ENCODE measurements at regions not wholly inside any gene's neighbourhood (a gene's known extent, or its start where the extent isn't known, plus 50 kb on each side); places are given as distances from the start of the nearest gene placed in this dataset.

DNA sequence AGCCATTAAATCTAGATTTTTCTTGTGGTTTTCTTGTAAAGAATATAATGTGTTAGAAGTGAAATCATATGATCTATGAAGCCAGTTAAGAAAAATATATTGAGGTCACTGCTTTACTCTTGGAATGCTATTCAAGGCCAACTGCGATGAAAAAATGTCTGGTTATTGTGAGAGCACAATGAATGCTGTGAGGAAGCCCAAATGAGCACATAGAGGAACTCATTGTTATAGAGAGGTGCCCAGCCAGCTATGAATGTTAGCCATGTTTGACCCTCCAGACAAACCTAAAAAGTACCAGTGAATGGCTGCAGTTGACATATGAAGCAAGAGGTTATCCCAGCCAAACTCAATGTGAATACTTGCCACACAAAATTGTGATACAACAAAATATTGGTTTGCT is 359.8 kb upstream of the FAM174A start:
- no peaks in the 10 kb centered on the region for H3K36me3 ChIP-seq (replicated peaks; ENCODE audit: insufficient read depth, low read length)
- no peak overlapping the region for H3K9ac ChIP-seq (ENCODE audit: low read length)
- H3K9me3 ChIP-seq (replicated peaks; ENCODE audit: insufficient read depth, low read length), result no peaks in the 10 kb centered on the region
- no peaks in the 10 kb centered on the region for H3F3A ChIP-seq (ENCODE audit: insufficient read depth, low read length)
- H3K9me2 ChIP-seq (replicated peaks; ENCODE audit: insufficient read depth, low read length), result no peaks in the 10 kb centered on the region
- no peak overlapping the region for H3K4me2 ChIP-seq (ENCODE audit: low read depth, low read length)
- no peak for TF ChIP-seq EZH2 (optimal IDR thresholded peaks at IDR 0.05; ENCODE audit: low read depth, low read length)
- TF ChIP-seq, protein P1, sequence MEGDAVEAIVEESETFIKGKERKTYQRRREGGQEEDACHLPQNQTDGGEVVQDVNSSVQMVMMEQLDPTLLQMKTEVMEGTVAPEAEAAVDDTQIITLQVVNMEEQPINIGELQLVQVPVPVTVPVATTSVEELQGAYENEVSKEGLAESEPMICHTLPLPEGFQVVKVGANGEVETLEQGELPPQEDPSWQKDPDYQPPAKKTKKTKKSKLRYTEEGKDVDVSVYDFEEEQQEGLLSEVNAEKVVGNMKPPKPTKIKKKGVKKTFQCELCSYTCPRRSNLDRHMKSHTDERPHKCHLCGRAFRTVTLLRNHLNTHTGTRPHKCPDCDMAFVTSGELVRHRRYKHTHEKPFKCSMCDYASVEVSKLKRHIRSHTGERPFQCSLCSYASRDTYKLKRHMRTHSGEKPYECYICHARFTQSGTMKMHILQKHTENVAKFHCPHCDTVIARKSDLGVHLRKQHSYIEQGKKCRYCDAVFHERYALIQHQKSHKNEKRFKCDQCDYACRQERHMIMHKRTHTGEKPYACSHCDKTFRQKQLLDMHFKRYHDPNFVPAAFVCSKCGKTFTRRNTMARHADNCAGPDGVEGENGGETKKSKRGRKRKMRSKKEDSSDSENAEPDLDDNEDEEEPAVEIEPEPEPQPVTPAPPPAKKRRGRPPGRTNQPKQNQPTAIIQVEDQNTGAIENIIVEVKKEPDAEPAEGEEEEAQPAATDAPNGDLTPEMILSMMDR (IDR thresholded peaks at IDR 0.05; ENCODE audit: low read length), result no peak
- no peak for TF ChIP-seq EZH2phosphoT487 (IDR thresholded peaks at IDR 0.05; ENCODE audit: low read length)
- H3K27ac ChIP-seq (ENCODE audit: low read length), result no peak overlapping the region
- H3K27me3 ChIP-seq (replicated peaks; ENCODE audit: insufficient read depth, low read length), result no peaks in the 10 kb centered on the region
- no peaks in the 10 kb centered on the region for H3K79me2 ChIP-seq (ENCODE audit: low read length)
- H4K20me1 ChIP-seq (ENCODE audit: insufficient read depth, low read length), result no peaks in the 10 kb centered on the region
- no peaks in the 10 kb centered on the region for H3K4me1 ChIP-seq (ENCODE audit: low read length)
- no peak overlapping the region for H2AFZ ChIP-seq (ENCODE audit: low read length)
- DNase-seq, result no peak
- no peak overlapping the region for H3K4me3 ChIP-seq (ENCODE audit: low read length)

DNA sequence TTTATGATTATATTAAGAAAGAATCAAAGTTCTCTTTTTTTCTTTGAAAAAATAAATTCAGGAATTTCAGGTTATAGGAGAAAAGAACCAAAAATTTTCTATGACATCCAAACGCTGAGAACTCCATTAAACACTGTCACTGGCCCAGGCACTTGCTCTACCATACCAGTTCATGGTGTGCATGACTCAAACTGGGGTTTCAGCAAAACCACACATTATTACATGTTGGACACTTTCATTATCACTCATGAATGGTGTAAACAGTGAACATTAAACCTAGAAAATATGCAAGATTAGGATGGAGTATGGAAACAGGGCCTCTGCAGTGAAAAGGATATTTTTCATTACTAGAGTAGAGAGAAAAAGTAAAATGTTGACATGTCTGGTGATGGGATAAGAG is 369.9 kb upstream of the FAM174A start:
- Histone ChIP-seq H3K27me3 (replicated peaks; ENCODE audit: insufficient read depth, low read length) (no peaks in the 10 kb centered on the region), H3K9me2 (replicated peaks; ENCODE audit: insufficient read depth, low read length) (no peaks in the 10 kb centered on the region), H3K4me2 (ENCODE audit: low read depth, low read length) (no peak overlapping the region), H3K79me2 (ENCODE audit: low read length) (no peaks in the 10 kb centered on the region), H3F3A (ENCODE audit: insufficient read depth, low read length) (no peaks in the 10 kb centered on the region), H2AFZ (ENCODE audit: low read length) (no peak overlapping the region), H3K36me3 (replicated peaks; ENCODE audit: insufficient read depth, low read length) (no peaks in the 10 kb centered on the region), H3K4me3 (ENCODE audit: low read length) (no peak overlapping the region), H3K4me1 (ENCODE audit: low read length) (no peaks in the 10 kb centered on the region), H4K20me1 (ENCODE audit: insufficient read depth, low read length) (no peaks in the 10 kb centered on the region), H3K9me3 (replicated peaks; ENCODE audit: insufficient read depth, low read length) (no peaks in the 10 kb centered on the region), H3K27ac (ENCODE audit: low read length) (no peak overlapping the region), H3K9ac (ENCODE audit: low read length) (no peak overlapping the region)
- no peak for TF ChIP-seq EZH2phosphoT487 (IDR thresholded peaks at IDR 0.05; ENCODE audit: low read length)
- TF ChIP-seq, protein P1 (IDR thresholded peaks at IDR 0.05; ENCODE audit: low read length), result no peak
- no peak for TF ChIP-seq EZH2 (optimal IDR thresholded peaks at IDR 0.05; ENCODE audit: low read depth, low read length)
- peak; percentile 58 for DNase-seq

DNA sequence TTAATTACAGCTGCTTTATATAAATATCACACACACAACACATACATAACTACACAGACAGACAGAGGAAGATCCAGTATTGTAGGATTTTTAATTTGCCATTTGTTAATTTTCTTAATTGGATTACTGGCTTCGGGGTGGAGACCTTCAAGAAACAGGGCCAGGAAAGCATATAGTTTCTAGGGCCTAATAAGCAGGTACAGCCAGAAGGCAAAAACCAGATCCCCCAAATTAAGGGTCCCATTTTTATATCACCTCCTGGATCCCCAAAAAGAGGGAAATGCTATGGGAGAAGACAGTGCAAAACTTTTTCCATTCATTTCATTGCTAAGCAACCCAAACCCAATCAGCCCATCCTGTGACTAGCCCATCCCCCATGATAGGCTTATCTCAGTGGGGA is 373.3 kb upstream of the FAM174A start:
- H2AFZ ChIP-seq (ENCODE audit: low read length), result no peak overlapping the region
- no peak for DNase-seq
- H3K4me3 ChIP-seq (ENCODE audit: low read length), result no peak overlapping the region
- H3K4me2 ChIP-seq (ENCODE audit: low read depth, low read length), result no peak overlapping the region
- no peaks in the 10 kb centered on the region for H3K36me3 ChIP-seq (replicated peaks; ENCODE audit: insufficient read depth, low read length)
- no peaks in the 10 kb centered on the region for H3K79me2 ChIP-seq (ENCODE audit: low read length)
- no peaks in the 10 kb centered on the region for H3K9me2 ChIP-seq (replicated peaks; ENCODE audit: insufficient read depth, low read length)
- no peaks in the 10 kb centered on the region for H3K27me3 ChIP-seq (replicated peaks; ENCODE audit: insufficient read depth, low read length)
- no peaks in the 10 kb centered on the region for H3K9me3 ChIP-seq (replicated peaks; ENCODE audit: insufficient read depth, low read length)
- H3K4me1 ChIP-seq (ENCODE audit: low read length), result no peaks in the 10 kb centered on the region
- H3F3A ChIP-seq (ENCODE audit: insufficient read depth, low read length), result no peaks in the 10 kb centered on the region
- H3K27ac ChIP-seq (ENCODE audit: low read length), result no peak overlapping the region
- TF ChIP-seq, protein P1 (IDR thresholded peaks at IDR 0.05; ENCODE audit: low read length), result no peak
- TF ChIP-seq EZH2phosphoT487 (IDR thresholded peaks at IDR 0.05; ENCODE audit: low read length), result no peak
- TF ChIP-seq EZH2 (optimal IDR thresholded peaks at IDR 0.05; ENCODE audit: low read depth, low read length), result no peak
- no peaks in the 10 kb centered on the region for H4K20me1 ChIP-seq (ENCODE audit: insufficient read depth, low read length)
- no peak overlapping the region for H3K9ac ChIP-seq (ENCODE audit: low read length)

Measured in MM.1S (cell line).